Right atrium auricular region (tissue), 2 donors: ENCODE measurements at regions not wholly inside any gene's neighbourhood (a gene's known extent, or its start where the extent isn't known, plus 50 kb on each side); places are given as distances from the start of the nearest gene placed in this dataset.

Experiments used
- DNase-seq: peaks from one replicate; pipeline ENCODE4 v3.0.0-alpha.2; 2019; ENCODE audit warnings: low spot score
- H3K27ac ChIP-seq, 2 donors: fragments of 200-600 bp; sonication (generic); 1 replicate in 1 of 2; 2 replicates in 1 of 2; pipeline ENCODE4 v1.5.1; 2016 to 2019
- H3K27me3 ChIP-seq, 2 donors: fragments of 200-600 bp; sonication (generic); one replicate each; pipeline versions ENCODE4 v1.5.1 to v1.6.0; 2017 to 2019
- H3K36me3 ChIP-seq: fragments of 200-600 bp; sonication (generic); one replicate; pipeline ENCODE4 v1.5.1; 2016
- H3K4me1 ChIP-seq, 2 donors: fragments of 200-600 bp; sonication (generic); one replicate each; pipeline versions ENCODE4 v1.5.1 to v1.6.0; 2017 to 2019
- H3K4me3 ChIP-seq, 2 donors: fragments of 200-600 bp; sonication (generic); 1 replicate in 1 of 2; 2 replicates in 1 of 2; pipeline ENCODE4 v1.5.1; 2017 to 2019; ENCODE audit warnings: mild to moderate bottlenecking in 1 of 2, moderate library complexity in 1 of 2
- H3K9me3 ChIP-seq, 2 donors: fragments of 200-600 bp; sonication (generic); one replicate each; pipeline ENCODE4 v1.5.1; 2019
- CTCF ChIP-seq, 2 donors: fragments of 200-600 bp; sonication (generic); IDR thresholded peaks; one replicate each; pipeline ENCODE4 v1.5.1; 2019; ENCODE audit warnings: antibody characterized with exemption in 2 of 2

DNA sequence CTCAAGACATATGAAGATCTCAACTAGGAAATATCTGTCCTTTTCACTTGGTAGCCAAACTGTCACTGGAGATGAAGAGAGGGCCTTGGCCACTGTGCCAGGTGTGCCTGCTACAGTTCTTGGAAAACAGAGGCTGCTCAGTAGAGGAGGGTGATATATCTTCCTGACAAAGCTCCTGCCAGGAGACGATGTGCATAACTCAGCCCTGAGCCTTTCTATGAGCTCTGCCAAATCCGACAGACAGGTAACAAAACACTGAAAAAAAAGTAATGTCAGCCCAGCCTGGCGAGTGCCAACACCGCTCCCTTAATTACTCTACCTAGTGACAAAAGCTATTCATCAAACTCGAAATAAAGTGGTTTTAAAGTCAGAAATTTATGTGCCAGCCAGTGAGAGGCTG, 123.2 kb downstream of the MFSD1 start:
- no peak overlapping the region for H3K4me3 ChIP-seq
- H3K9me3 ChIP-seq: no peaks in the 10 kb centered on the region
- no peaks in the 10 kb centered on the region for H3K36me3 ChIP-seq
- H3K27ac ChIP-seq: no peak overlapping the region
- no peaks in the 10 kb centered on the region for H3K27me3 ChIP-seq
- no peak for TF ChIP-seq CTCF (IDR thresholded peaks at IDR 0.05)
- H3K4me1 ChIP-seq: no peaks in the 10 kb centered on the region
- DNase-seq: no peak

DNA sequence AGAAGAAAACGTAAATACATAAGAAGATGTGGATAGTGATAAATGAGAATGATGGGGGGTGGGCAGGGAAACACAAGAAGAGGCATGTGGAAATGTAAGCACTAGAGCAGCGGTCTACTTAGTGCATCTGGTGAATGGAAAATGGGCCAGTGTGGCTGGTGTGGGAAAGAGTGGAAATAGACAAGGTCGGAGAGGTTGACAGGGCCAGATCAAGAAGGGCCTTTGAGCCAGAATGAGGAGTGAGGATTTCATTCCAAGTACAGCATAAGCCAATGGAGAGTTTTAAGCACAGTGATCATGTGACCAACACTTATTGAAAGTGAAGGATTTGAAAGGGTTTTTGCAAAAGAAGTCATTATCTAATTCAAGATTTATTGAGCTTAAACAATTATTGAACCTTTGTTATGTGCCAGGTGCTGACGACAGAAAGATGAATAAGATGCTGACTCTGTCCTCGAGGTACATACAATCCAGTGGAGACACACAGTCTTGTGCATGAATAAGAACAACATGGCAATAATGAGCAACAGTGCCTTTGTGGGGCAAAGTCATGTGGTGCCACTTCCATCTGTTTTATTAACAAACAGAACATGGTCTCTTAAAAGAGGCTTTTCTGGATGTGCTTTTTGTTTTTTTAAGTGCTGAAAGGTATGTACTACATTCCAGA, 124.1 kb downstream of the MFSD1 start:
- Histone ChIP-seq H3K9me3 (no peaks in the 10 kb centered on the region), H3K27me3 (no peaks in the 10 kb centered on the region), H3K4me3 (no peak overlapping the region), H3K4me1 (no peaks in the 10 kb centered on the region), H3K36me3 (no peaks in the 10 kb centered on the region), H3K27ac (no peak overlapping the region)
- DNase-seq: no peak
- no peak for TF ChIP-seq CTCF (IDR thresholded peaks at IDR 0.05)

- Histone ChIP-seq H3K9me3 (peaks cover 0 to 6% of the 10 kb centered on the region in 2 donors), H3K27me3 (no peaks in the 10 kb centered on the region), H3K4me3 (no peak overlapping the region), H3K36me3 (no peaks in the 10 kb centered on the region), H3K4me1 (no peaks in the 10 kb centered on the region), H3K27ac (no peak overlapping the region)
- no peak for TF ChIP-seq CTCF (IDR thresholded peaks at IDR 0.05)
- DNase-seq: no peak
These were observed 134.0 kb downstream of the MFSD1 start for GRCh38 chr3:158935846-158936245.

DNA sequence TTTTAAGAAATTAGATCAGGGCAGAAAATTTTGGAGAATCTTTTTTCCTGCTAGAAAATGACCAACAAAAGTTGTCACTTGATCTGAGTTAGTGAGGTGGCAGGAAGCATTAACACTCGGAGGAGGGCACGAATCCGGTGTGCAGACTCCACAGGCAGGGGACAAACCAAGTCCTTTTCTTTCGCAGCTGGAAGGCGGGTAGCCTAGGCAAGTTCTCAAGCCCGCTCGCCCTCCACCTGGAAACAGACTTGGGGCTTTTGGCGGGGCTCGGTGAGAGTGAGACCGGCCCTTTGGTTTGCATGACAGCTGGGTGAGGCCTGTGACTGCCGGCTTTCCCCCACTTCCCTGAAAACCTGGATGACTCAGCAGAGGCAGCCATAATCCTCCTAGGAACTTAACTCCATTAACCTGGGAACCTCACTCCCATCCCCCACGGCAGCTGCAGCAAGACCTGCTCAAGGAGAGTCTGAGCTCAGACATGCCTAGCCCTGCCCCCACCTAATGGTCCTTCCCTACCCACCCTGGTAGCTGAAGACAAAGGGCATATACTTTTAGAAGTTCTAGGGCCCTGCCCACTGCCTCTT, 134.8 kb downstream of the MFSD1 start:
- H3K4me1 ChIP-seq: no peaks in the 10 kb centered on the region
- H3K36me3 ChIP-seq: no peaks in the 10 kb centered on the region
- no peaks in the 10 kb centered on the region for H3K27me3 ChIP-seq
- H3K27ac ChIP-seq: no peak overlapping the region
- DNase-seq: no peak
- no peak for TF ChIP-seq CTCF (IDR thresholded peaks at IDR 0.05)
- no peak overlapping the region for H3K4me3 ChIP-seq
- H3K9me3 ChIP-seq: peaks cover 0 to 10% of the 10 kb centered on the region in 2 donors

DNA sequence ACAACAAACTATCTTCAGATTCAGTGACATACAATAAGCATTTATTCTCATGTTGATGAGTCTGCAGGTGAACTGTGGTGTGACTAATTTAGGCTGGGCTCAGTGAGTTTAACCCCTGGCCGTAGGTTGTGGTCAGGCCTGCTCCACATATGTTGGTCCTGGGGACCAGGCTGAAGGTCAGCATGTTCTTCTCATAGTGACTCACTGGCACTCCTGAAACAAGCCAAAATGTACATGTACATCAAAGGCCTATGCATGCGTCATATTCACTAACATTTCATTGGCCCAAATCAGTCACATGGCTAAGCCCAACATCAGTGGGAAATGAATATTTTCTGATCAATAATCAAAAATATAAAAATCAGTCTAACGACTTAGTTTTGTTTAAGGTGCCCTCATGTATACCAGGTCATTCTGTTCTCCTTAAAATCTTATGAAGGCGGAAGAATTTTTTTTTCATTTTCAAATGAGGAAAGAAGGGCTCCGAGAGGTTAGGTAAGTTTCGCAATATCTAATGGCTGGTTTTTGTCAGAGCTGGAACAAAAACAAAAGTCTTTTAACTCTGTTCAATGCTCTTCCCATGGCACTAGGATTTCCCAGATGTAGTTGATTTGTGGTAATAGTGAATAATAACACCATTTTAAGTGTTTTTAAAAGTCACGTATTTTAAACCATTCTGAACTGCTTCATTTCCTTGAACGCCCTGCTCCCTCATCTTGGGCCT, 148.5 kb downstream of the MFSD1 start:
- no peak for DNase-seq
- Histone ChIP-seq H3K4me3 (no peak overlapping the region), H3K9me3 (no peaks in the 10 kb centered on the region), H3K4me1 (no peaks in the 10 kb centered on the region), H3K36me3 (no peaks in the 10 kb centered on the region), H3K27me3 (no peaks in the 10 kb centered on the region), H3K27ac (no peak overlapping the region)
- TF ChIP-seq CTCF (IDR thresholded peaks at IDR 0.05): no peak
